ENCODE measurements at regions not wholly inside any gene's neighbourhood (a gene's known extent, or its start where the extent isn't known, plus 50 kb on each side); places are given as distances from the start of the nearest gene placed in this dataset.

GRCh38 chr5:34531751-34532360 is 124.3 kb upstream of the RAI14 start:
- TF ChIP-seq TAF1 (IDR thresholded peaks at IDR 0.05; ENCODE audit: borderline replicate concordance, insufficient read depth, low read length) (no peak), FOXP2 (optimal IDR thresholded peaks at IDR 0.05; ENCODE audit: borderline replicate concordance, extremely low read depth, extremely low read length, insufficient read depth) (no peak), SIN3A (IDR thresholded peaks at IDR 0.05; ENCODE audit: borderline replicate concordance, insufficient read depth, low read length) (no peak), REST (IDR thresholded peaks at IDR 0.05; ENCODE audit: insufficient read depth in 1 of 2, low read depth in 2 of 2, low read length in 2 of 2) (no peak), POLR2AphosphoS5 (IDR thresholded peaks at IDR 0.05; ENCODE audit: low read depth, low read length) (no peak)

GRCh38 chr5:34533582-34534522 is 122.3 kb upstream of the RAI14 start:
- TF ChIP-seq POLR2AphosphoS5 (IDR thresholded peaks at IDR 0.05; ENCODE audit: low read depth, low read length): no peak
- no peak for TF ChIP-seq FOXP2 (optimal IDR thresholded peaks at IDR 0.05; ENCODE audit: borderline replicate concordance, extremely low read depth, extremely low read length, insufficient read depth)
- TF ChIP-seq REST (IDR thresholded peaks at IDR 0.05; ENCODE audit: insufficient read depth in 1 of 2, low read depth in 2 of 2, low read length in 2 of 2): no peak
- no peak for TF ChIP-seq TAF1 (IDR thresholded peaks at IDR 0.05; ENCODE audit: borderline replicate concordance, insufficient read depth, low read length)
- TF ChIP-seq SIN3A (IDR thresholded peaks at IDR 0.05; ENCODE audit: borderline replicate concordance, insufficient read depth, low read length): no peak

- TF ChIP-seq POLR2AphosphoS5 (IDR thresholded peaks at IDR 0.05; ENCODE audit: low read depth, low read length) (no peak), REST (IDR thresholded peaks at IDR 0.05; ENCODE audit: insufficient read depth in 1 of 2, low read depth in 2 of 2, low read length in 2 of 2) (no peak), FOXP2 (optimal IDR thresholded peaks at IDR 0.05; ENCODE audit: borderline replicate concordance, extremely low read depth, extremely low read length, insufficient read depth) (no peak), SIN3A (IDR thresholded peaks at IDR 0.05; ENCODE audit: borderline replicate concordance, insufficient read depth, low read length) (no peak), TAF1 (IDR thresholded peaks at IDR 0.05; ENCODE audit: borderline replicate concordance, insufficient read depth, low read length) (no peak)
Measured at GRCh38 chr5:34534523-34535103, 121.5 kb upstream of the RAI14 start.

- no peak for TF ChIP-seq TAF1 (IDR thresholded peaks at IDR 0.05; ENCODE audit: borderline replicate concordance, insufficient read depth, low read length)
- TF ChIP-seq FOXP2 (optimal IDR thresholded peaks at IDR 0.05; ENCODE audit: borderline replicate concordance, extremely low read depth, extremely low read length, insufficient read depth): no peak
- no peak for TF ChIP-seq POLR2AphosphoS5 (IDR thresholded peaks at IDR 0.05; ENCODE audit: low read depth, low read length)
- no peak for TF ChIP-seq SIN3A (IDR thresholded peaks at IDR 0.05; ENCODE audit: borderline replicate concordance, insufficient read depth, low read length)
- TF ChIP-seq REST (IDR thresholded peaks at IDR 0.05; ENCODE audit: insufficient read depth in 1 of 2, low read depth in 2 of 2, low read length in 2 of 2): no peak
Measured at GRCh38 chr5:34535433-34535832, 120.7 kb upstream of the RAI14 start.
